ELR (cell line): ENCODE measurements at regions not wholly inside any gene's neighbourhood (a gene's known extent, or its start where the extent isn't known, plus 50 kb on each side); places are given as distances from the start of the nearest gene placed in this dataset.
"Not testable (repeated sequence)": the region's sequence is repeated elsewhere in the genome, so short reads cannot be mapped to it uniquely, and the experiment has no call there.

Experiments
- DNase-seq: peaks from one replicate; pipeline ENCODE4 v3.0.0-alpha.2; 2015; ENCODE audit warnings: low read depth

DNA sequence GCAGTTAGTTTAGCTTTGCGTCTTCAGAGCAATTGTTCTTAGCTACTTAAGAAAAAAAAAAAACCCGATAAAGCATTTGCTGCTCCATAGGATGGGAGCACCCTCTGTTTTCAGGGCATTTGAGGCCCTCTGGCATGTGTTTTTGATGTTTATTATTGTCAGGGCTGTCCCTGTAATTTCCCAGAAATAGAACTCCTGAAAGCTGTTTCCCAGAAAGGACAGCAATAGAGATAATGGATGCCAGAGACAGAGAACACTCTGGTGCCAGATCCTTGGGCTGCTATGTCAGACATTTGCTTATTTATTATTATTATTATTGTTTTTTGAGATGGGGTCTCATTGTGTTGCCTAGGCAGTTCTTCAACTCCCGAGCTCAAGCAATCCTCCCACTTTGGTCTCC is 201.3 kb downstream of the ALG10 start:
- DNase-seq = no peak

DNA sequence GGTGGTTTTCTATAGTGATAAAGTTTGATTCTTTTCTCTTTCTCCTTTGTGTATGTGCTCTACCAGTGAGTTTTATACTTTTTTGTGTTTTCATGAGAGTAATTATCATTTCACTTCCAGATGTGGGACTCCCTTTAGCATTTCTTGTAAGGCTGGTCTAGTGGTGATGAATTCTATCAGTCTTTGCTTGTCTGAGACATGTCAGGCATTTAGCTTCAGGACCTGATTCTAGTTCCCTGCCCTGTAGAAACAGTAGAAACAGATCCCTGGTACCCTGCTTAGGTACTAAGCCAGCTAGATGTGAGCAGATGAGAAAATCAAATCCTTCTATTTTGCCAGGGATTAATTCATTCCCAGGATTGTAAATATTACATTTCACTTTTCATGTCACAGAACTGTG is 203.7 kb downstream of the ALG10 start:
- DNase-seq = not testable (repeated sequence)

DNA sequence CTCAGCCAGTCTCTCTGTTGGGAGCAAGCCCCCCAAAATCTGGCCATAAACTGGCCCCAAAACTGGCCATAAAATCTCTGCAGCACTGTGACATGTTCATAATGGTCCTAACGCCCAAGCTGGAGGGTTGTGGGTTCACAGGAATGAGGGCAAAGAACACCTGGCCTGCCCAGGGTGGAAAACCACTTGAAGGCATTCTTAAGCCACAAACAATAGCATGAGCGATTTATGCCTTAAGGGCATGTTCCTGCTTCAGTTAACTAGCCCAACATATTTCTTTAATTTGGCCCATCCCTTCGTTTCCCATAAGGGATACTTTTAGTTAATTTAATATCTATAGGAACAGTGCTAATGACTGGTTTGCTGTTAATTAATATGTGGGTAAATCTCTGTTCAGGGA is 205.8 kb downstream of the ALG10 start:
- DNase-seq = not testable (repeated sequence)

DNA sequence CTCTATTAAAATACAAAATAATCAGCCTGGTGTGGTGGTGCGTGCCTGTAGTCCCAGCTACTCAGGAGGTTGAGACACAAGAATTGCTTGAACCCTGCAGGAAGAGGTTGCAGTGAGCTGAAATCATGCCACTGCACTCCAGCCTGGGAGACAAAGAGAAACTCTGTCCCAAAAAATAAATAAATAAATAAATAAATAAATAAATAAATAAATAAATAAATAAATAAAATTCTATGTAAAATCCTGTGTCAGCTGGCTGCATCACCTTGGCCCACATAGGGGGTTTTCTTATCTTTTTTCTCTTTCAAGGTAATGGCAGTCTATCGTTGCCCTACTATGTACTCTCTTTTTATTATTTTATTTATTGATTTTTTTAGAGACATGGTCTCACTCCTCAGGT is 206.7 kb downstream of the ALG10 start:
- not testable (repeated sequence) for DNase-seq

DNA sequence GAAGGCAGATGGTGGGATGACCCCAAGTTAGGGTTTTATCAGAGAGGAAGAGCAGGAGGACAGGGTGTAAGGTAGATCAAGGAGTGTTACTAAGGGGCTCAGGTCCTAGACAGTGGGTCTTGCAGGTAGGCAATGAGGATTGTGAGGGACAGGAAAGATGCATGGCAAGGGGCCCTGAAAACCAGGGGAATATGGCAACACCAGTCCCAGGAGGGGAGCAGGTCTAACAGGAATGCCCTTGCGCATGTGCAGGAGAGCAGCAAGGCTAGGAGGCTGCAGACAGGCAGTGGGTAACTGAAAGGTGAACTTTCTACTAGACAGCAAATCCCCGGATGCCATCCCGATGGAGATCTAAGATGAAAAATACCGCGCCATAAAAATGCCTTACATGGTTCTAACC is 211.3 kb downstream of the ALG10 start:
- DNase-seq = no peak

DNA sequence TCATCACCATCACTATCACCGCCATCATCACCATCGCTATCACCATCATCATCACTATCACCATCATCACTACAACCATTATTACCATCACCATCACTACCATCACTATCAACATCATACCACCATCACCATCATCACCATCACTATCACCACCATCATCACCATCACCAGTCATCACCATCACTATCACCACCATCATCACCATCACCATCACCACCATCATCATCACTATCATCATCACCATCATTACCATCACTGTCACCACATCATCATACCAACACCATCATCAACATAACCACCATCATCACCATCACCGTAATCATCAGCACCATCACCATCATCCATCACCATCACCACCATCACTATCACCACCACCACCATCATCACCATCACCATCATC is 213.8 kb downstream of the ALG10 start:
- no peak for DNase-seq

DNA sequence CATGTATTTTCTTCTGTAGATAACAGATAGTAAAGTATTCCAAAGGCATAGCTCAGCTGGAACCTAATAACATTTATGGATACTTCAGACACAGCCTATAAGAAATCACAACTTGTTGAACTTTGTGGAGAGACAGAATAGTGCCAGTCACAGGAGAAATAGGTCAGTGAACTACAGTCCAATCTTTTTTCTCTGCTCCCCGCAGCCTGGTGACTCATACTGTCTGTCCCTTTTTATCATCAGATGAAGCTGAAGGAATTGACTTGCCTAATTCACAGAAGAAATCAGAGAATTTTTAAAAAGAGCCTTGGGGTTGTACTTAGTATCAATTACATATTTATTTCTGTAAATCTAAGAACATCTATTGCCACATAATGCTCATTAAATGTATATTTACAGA is 222.3 kb downstream of the ALG10 start:
- DNase-seq = no peak

DNA sequence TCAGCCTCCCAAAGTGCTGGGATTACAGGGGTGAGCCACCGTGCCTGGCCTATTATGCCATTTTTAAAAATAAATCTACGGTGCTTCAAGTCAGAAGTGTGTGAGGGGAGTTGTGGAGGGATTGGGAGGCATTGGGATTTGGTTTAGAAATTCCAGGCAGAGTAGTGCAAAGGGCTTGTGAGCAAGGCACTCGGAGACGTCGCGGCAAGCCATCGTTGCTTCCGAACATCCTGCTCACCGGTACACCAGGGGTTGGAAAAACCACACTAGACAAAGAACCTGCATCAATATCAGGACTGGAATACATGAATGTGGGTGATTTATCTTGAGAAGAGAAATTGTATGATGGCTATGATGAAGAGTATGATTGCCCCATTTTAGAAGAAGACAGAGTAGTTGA is 227.0 kb downstream of the ALG10 start:
- no peak for DNase-seq

DNA sequence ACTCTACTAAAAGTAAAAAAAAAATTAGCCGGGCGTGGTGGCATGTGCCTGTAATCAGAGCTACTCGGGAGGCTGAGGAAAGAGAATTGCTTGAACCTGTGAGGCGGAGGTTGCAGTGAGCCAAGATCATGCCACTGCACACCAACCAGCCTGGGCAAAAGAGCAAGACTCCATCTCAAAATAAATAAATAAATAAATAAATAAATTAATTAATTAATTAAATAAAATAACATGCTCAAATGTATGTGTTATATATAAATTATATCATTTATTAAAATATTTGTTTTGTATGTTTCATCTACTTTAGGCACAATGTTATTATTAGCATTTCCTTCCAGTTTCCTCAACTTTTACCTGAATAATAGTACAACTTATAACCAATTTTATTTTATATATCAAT is 229.6 kb downstream of the ALG10 start:
- not testable (repeated sequence) for DNase-seq

DNA sequence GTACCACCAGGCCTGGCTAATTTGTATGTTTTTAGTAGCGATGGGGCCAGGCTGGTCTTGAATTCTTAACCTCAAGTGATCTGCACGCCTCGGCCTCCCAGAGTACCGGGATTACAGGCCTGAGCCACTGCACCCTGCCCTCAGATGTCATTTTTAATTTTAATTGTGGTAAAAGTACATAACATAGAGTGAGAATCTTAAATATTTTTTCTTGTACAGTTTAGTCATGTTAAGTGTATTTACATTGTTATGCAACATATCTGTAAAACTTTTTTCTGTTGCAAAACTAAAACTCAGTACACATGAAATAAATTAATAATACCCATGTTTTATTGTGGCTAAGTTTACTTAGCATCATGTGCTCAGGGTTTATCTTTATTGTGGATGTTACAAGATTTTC is 231.4 kb downstream of the ALG10 start:
- DNase-seq = no peak

DNA sequence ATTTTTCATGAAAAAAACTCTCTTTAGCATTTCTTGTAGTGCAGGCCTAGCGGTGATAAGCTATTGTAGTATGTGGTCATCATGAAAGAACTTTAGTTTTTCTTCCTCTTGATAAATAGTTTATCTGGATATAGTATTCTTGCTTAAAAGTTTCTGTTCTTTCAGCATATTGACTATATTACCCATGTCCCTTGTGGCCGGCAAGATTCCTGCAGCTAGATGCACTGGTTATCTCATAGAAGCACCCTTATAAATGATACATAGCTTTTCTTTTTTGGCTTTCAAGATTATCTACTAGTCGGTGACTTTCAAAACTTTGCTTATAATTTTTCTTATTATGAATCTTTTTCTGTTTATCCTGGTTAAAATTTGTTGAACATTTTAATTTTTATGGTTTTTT is 234.8 kb downstream of the ALG10 start:
- no peak for DNase-seq

DNA sequence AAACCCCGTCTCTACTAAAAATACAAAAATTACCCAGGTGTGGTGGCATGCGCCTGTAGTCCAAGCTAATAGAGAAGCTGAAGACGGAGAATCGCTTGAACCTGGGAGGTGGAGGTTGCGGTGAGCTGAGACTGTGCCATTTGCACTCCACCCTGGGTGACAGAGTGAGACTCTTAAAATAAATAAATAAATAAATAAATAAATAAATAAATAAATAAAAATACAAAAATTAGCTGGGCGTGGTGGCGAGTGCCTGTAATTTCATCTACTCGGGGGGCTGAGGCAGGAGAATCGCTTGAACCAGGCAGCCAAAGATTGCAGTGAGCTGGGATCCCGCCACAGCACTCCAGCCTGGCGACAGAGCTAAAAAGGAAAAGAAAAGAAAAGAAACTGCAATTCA is 239.8 kb downstream of the ALG10 start:
- DNase-seq = not testable (repeated sequence)

DNA sequence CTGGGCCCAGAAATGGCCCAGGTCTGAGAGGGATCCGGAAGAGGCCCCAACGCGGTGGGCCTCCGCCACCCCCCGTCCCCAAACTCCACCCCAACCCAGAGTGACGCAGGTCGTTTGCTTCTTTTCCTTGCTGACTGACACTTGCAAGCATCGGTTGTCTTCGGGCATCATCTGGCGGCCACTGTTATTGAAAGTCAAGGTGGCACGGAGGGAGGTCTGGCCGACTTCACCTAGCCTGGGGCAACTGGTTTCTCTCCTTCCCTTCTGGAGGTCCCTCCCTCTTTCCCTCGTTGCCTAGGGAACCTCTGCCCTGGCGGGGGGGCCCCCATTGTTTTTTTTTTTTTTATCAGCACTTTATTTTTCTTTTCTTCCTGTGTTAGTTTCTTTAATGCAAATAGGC is 241.8 kb downstream of the ALG10 start:
- DNase-seq = no peak

DNA sequence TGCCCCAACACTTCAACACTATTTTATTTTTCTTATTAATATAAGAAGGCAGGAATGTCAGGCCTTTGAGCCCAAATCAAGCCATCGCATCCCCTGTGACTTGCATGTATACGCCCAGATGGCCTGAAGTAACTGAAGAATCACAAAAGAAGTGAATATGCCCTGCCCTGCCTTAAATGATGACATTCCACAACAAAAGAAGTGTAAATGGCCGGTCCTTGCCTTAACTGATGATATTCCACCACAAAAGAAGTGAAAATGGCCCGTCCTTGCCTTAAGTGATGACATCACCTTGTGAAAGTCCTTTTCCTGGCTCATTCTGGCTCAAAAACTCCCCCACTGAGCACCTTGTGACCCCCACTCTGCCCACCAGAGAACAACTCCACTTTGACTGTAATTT is 251.4 kb downstream of the ALG10 start:
- DNase-seq = not testable (repeated sequence)

DNA sequence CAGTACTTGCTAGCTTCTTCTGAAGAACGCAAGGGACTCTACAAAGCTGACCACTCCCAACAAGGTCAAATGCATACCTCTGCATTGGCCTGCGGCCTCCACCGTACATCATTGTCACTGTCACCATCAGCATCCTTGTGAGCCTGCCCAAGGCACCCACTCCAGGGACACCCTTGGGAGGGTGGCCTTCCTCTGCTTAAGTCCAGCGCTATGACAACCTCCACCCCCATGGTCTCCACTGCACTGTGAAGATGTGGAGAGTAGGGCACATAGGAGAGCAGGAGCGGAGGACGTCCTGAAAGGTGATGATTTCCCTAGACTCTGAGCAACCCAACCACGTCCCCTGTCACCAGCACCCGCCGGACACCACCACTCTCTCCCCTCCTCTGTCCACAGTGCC is 252.8 kb downstream of the ALG10 start:
- DNase-seq = no peak

DNA sequence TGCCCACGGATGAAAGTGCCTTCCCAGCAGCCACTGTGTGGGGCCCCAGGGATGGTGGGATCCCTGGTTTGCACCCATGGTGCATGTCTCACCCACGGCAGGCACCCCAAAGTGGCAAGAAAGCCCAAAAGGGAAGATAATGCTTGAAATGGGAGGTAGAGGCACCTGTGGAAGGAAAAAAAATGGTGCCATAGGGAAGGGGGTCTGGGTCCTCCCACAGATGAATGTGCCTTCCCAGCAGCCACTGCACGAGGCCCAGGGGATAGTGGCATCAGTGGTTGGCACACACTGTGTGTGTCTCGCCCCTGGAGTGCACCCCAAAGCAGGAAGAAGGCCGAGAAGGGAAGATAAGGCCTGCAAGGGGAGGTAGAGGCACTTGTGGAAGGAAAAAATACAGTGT is 264.2 kb downstream of the ALG10 start:
- no peak for DNase-seq

DNA sequence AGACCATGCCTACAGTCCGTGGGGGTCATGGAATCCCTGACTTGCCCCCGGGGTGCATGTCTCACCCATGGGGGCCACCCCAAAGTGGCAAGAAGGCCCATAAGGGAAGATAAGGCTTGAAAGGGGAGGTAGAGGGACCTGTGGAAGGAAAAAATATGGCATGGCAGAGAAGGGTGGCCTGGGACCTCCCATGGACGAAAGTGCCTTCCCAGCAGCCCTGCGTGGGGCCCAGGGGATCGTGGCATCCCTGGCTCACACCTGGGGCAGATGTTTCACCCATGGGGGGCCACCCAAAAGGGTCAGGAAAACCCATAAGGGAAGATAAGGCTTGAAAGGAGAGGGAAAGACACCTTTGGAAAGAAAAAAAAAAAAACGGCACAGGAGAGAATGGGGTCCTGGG is 264.6 kb downstream of the ALG10 start:
- no peak for DNase-seq

DNA sequence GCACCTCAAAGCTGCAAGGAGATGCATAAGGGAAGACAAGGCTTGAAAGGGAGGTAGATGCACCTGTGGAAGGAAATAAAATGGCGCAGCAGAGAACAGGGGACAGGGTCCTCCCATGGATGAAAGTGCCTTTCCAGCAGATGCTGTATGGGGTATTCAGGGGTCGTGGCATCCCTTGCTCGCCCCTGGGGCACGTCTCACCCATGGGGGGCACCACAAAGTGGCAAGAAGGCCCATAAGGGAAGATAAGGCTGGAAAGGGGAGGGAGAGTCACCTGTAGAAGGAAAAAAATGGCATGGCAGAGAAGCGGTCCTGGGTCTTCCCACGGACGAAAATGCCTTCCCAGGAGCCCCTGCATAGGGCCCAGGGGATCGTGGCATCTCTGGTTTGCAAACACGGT is 265.1 kb downstream of the ALG10 start:
- DNase-seq = no peak

DNA sequence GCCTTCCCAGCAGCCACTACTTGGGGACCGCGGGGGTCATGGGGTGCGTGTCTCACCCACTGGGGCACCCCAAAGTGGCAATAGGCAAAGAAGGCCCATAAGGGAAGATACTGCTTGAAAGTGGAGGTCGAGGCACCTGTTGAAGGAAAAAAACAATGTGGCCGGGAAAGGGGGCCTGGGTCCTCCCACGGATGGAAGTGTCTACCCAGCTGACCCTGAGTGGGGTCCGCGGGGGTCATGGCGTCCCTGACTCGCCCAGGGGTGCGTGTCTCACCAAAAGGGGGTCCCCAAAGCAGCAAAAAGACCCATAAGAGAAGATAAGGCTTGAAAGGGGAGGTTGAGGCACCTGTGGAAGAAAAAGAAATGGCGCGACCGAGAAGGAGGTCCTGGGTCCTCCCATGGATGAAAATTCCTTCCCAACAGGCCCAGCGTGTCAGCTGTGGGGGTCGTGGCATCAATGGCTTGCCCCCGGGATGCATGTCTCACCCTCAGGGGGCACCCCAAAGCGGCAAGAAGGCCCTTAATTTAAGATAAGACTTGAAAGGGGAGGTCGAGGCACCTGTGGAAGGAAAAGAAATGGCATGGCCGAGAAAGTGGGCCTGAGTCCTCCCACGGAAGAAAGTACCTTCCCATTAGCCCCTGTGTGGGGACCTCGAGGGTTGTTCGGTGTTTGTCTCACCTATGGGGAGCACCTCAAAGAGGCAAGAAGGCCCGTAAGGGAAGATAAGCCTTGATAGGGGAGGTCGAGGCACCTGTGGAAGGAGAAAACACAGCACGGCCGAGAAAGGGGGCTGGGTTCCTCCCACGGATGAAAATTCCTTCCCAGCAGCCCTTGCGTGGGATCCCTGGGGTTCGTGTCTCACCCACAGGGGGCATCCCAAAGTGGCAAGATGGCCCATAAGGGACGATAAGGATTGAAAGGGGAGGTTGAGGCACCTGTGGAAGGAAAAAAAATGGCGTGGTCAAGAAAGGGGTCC is 266.0 kb downstream of the ALG10 start:
- DNase-seq = no peak

DNA sequence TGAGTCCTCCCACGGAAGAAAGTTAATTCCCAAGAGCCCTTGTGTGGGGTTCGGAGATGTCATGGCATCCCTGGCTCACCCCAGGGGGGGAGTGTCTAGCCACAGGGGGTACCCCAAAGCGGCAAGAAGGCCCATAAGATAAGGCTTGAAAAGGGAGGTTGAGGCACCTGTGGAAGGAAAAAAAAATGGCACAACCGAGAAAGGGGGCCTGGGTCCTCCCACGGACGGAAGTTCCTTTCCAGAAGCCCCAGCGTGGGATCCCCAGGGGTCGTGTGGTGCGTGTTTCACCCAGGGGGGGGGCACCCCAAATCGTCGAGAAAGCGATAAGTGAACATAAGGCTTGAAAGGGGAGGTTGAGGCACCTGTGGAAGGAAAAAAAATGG is 266.7 kb downstream of the ALG10 start:
- no peak for DNase-seq

DNA sequence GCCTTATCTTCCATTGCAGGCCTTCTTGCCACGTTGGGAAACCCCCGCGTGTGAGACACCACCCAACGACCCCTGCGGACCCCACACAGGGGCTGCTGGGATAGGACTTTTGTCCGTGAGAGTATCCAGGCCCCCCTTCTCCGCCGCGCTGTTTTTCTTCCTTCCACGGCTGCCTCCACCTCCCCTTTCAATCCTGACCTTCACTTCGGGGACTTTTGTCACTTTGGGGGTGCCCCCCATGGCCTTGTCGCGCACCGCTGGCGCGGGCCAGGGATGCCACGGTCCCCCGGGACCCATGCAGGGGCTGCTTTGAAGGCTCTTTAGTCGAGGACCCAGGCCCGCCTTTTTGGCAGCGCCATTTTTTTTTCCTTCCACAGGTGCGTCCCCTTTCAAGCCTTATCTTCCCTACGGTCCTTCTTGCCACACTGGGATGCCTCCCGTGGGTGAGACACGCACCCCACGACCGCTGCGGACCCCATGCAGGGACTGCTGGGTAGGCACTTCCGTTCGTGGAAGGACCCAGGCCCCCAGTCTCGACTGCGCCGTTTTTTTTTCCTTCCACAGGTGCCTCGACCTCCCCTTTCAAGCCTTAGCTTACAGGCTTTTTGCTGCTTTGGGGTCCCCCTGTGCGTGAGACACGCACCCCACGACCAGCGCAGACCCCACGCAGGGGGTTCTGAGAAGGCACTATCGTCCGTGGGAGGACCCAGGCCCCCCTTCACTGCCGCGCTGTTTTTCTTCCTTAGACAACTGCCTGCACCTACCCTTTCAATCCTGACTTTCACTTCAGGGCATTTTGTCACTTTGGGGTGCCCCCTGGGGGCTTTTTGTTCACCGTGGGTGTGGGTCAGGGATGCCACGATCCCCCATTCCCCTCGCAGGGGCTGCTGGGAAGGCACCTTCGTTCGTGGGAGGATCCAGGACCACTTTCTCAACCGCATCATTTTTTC is 267.4 kb downstream of the ALG10 start:
- no peak for DNase-seq

DNA sequence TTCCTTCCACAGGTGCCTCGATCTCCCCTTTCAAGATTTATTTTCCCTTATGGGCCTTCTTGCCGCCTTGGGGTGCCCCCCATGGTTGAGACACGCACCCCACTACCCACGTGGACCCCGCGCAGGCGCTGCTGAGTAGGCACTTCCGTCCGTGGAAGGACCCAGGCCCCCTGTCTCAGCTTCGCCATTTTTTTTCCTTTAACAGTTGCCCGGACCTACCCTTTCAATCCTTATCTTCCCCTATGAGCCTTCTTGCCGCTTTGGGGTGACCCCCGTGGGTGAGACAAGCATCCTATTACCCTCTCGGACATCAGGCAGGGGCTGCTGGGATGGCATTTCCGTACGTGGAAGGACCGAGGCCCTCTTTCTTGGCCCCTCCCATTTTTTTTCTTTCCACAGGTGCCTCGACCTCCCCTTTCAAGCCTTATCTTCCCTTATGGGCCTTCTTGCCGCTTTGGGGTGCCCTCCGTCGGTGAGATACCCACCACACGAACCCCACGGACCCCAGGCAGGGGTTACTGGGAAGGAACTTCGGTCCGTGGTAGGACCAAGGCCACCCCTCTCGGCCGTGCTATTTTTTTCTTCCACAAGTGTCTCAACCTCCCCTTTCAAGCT is 268.2 kb downstream of the ALG10 start:
- no peak for DNase-seq

DNA sequence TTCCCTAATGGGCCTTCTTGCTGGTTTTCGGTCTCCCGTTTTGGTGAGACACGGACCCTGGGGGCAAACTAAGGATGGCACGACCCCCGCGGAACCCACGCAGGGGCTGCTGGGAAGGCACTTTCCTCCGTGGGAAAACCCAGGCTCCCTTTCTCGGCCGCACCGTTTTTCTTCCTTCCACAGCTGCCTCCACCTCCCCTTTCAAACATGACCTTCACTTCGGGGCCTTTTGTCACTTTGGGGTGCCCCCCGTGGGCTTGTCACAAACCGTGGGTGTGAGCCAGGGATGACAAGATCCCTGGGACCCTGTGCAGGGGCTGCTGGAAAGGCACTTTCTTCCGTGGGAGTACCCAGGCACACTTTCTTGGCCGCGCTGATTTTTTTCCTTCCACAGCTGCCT is 268.7 kb downstream of the ALG10 start:
- no peak for DNase-seq
